ENCODE measurements at regions not wholly inside any gene's neighbourhood (a gene's known extent, or its start where the extent isn't known, plus 50 kb on each side); places are given as distances from the start of the nearest gene placed in this dataset.

GRCh38 chr5:74140409-74140808 lies 500.1 kb downstream of the ENC1 start:
- Histone ChIP-seq H3K4me2 (ENCODE audit: insufficient read depth, low read length) (peak overlapping the region; percentile 59), H3K27ac (ENCODE audit: insufficient read depth, low read depth, low read length) (peak overlapping the region; percentile 52), H3K4me3 (replicated peaks in 1 of 3; ENCODE audit: insufficient read depth in 1 of 3, low read depth in 1 of 3, low read length in 3 of 3) (no peak overlapping the region), H2AFZ (ENCODE audit: low read depth, low read length) (peak overlapping the region; percentile 3), H4K20me1 (replicated peaks; ENCODE audit: control insufficient read depth, extremely low read depth, insufficient read depth, low read length) (no peaks in the 10 kb centered on the region), H3K9ac (replicated peaks; ENCODE audit: extremely low read depth, insufficient read depth, low read length) (no peak overlapping the region), H3K36me3 (ENCODE audit: control insufficient read depth in 2 of 2, extremely low read depth in 1 of 2, insufficient read depth in 2 of 2, low read length in 2 of 2) (no peaks in the 10 kb centered on the region), H3K9me3 (replicated peaks; ENCODE audit: control insufficient read depth, insufficient read depth, low read length) (no peaks in the 10 kb centered on the region), H3K27me3 (ENCODE audit: control insufficient read depth in 2 of 2, insufficient read depth in 2 of 2, low read length in 2 of 2) (no peaks in the 10 kb centered on the region), H3K9me1 (replicated peaks; ENCODE audit: control insufficient read depth, extremely low read depth, insufficient read depth, low read length) (no peaks in the 10 kb centered on the region), H3K79me2 (ENCODE audit: control insufficient read depth, insufficient read depth, low read length) (no peaks in the 10 kb centered on the region), H3K4me1 (ENCODE audit: control insufficient read depth, extremely low read depth, insufficient read depth, low read length) (peaks cover 9% of the 10 kb centered on the region)
- no peak for TF ChIP-seq GATA2 (IDR thresholded peaks at IDR 0.05; ENCODE audit: insufficient read depth, insufficient read length, low read depth, low read length)
- no peak for TF ChIP-seq FOS (IDR thresholded peaks at IDR 0.05; ENCODE audit: borderline replicate concordance, insufficient read depth, low read length)
- no peak for TF ChIP-seq EZH2 (IDR thresholded peaks at IDR 0.05; ENCODE audit: borderline replicate concordance, low read depth, low read length, severe bottlenecking)
- no peak for TF ChIP-seq CTCF (IDR thresholded peaks at IDR 0.05; ENCODE audit: extremely low read depth in 1 of 2, insufficient read depth in 1 of 2, low read depth in 1 of 2, low read length in 2 of 2)
- TF ChIP-seq MYC (IDR thresholded peaks at IDR 0.05; ENCODE audit: low read depth, low read length) = no peak
- TF ChIP-seq POLR2A (IDR thresholded peaks at IDR 0.05; ENCODE audit: low read depth, low read length) = no peak
- no peak for TF ChIP-seq POLR2AphosphoS5 (IDR thresholded peaks at IDR 0.05; ENCODE audit: insufficient read depth, low read depth, low read length)
- no peak for TF ChIP-seq JUN (IDR thresholded peaks at IDR 0.05; ENCODE audit: borderline replicate concordance, insufficient read depth, insufficient read length, low read depth)
- no peak for TF ChIP-seq MAX (IDR thresholded peaks at IDR 0.05; ENCODE audit: insufficient read depth, insufficient read length)
- CTCF ChIA-PET = interaction anchor here (1.0 to 5.0 kb wide), 7 partner anchors 9 to 509 kb away, joined by 3 to 15 read pairs (median 4); partner anchors contain the start of gene ENC1
- no peak for FAIRE-seq
- POLR2A ChIA-PET = interaction anchor here (0.7 to 1.1 kb wide), 2 partner anchors 16 to 500 kb away, joined by 3 to 4 read pairs; partner anchors contain the start of gene ENC1
- intact Hi-C loops (cut with micrococcal nuclease) = loop anchor here (5.0 kb wide), 1 partner anchor 62 kb away; no protein-coding TSS in a partner anchor
- no TSS peak for BruUV-seq (replicated peaks)
- DNase-seq (ENCODE audit: low read depth, low spot score) = no peak
- dilution Hi-C loops (cut with MboI; ENCODE audit: extremely low pct_ligation_motif_present, low sequenced_read_pairs) = no loop called here

Data from endothelial cell of umbilical vein (primary cell).